ENCODE measurements at regions not wholly inside any gene's neighbourhood (a gene's known extent, or its start where the extent isn't known, plus 50 kb on each side); places are given as distances from the start of the nearest gene placed in this dataset.

DNA sequence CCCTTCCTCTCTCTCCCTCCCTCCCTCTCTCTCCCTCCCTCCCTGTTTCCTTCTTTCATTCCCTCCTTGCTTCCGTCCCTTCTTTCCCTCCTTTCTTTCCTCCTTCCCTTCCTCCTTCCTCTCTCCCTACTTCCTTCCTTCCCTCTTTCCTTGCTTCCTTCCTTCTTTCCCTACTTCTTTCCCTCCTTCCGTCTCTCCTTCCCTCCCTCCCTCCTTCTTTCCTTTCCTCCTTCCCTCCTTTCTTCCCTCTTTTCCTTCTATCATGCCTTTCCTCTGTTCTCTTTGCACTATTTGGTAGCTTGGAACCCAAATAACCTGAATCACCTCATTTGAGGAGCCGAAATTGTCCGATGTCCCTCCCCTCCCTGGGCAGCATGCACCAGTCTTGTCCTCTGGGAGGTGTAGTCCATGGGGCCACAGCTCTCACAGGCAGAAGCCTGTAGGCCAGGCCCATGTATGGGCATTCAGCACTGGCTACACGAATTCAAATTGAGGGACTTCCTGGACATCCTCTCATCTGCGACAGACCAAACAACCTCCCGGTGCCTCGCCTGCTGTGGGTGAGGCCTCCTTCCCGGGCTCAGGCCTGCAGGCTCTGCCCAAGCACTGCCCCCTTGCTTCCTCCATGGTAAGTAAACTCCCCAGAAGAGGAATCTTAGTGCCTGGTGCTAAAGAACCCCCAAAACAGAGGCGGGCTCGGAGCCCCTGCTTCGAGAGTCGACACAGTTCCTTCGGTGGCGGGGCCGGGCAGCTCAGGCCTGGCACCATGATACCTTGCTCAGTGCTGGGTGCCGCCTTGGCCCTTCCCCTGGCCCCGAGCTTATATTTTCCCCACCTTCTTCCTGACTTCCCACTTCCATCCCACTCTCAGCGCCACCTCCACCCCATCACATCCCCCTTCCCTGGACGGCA lies 454.1 kb upstream of the CADM1 start:
- Histone ChIP-seq H3K36me3 (ENCODE audit: control insufficient read depth in 2 of 3, insufficient read depth in 3 of 3, low read length in 3 of 3) (no peaks in the 10 kb centered on the region), H3K9ac (ENCODE audit: low read length in 3 of 3) (no peak overlapping the region), H3K4me1 (ENCODE audit: control insufficient read depth in 2 of 3, insufficient read depth in 2 of 3, low read depth in 1 of 3, low read length in 3 of 3) (peaks cover 0 to 2% (median 0%) of the 10 kb centered on the region in 3 donors), H3K9me3 (ENCODE audit: control insufficient read depth in 2 of 3, insufficient read depth in 1 of 3, low read length in 3 of 3) (no peaks in the 10 kb centered on the region), H3K27me3 (ENCODE audit: control insufficient read depth, insufficient read depth, low read length) (no peaks in the 10 kb centered on the region), H3K4me3 (ENCODE audit: low read length in 3 of 3) (no peak overlapping the region), H3K27ac (ENCODE audit: low read depth in 2 of 2, low read length in 2 of 2) (no peak overlapping the region)
- no peak for DNase-seq
- FAIRE-seq: no peak
- intact Hi-C loops (cut with DNase I): no loop called here
- TF ChIP-seq, protein P1, sequence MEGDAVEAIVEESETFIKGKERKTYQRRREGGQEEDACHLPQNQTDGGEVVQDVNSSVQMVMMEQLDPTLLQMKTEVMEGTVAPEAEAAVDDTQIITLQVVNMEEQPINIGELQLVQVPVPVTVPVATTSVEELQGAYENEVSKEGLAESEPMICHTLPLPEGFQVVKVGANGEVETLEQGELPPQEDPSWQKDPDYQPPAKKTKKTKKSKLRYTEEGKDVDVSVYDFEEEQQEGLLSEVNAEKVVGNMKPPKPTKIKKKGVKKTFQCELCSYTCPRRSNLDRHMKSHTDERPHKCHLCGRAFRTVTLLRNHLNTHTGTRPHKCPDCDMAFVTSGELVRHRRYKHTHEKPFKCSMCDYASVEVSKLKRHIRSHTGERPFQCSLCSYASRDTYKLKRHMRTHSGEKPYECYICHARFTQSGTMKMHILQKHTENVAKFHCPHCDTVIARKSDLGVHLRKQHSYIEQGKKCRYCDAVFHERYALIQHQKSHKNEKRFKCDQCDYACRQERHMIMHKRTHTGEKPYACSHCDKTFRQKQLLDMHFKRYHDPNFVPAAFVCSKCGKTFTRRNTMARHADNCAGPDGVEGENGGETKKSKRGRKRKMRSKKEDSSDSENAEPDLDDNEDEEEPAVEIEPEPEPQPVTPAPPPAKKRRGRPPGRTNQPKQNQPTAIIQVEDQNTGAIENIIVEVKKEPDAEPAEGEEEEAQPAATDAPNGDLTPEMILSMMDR (IDR thresholded peaks at IDR 0.05; ENCODE audit: borderline replicate concordance, extremely low read depth, insufficient read depth): no peak

DNA sequence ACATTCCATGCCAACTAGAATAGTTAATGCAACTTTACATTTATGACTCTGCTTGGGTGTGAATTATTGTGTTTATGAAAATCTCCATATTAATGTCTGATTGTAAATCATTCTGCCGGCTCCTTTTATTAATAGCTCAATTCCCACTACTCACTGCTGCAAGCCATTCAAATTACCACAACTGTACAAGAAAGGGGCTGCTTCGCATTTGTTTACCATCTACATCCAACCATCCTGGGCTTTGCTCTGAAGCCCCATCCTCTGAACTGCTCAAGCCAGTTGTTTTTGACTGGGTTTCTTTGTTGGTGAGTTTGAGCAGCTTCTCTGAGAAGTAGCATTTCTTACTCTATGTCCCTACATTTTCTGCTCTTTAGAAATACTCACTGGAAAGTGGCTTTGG lies 451.6 kb upstream of the CADM1 start:
- no peak overlapping the region for H3K27ac ChIP-seq (ENCODE audit: low read depth in 2 of 2, low read length in 2 of 2)
- H3K4me3 ChIP-seq (ENCODE audit: low read length in 3 of 3): no peak overlapping the region
- no peak overlapping the region for H3K9ac ChIP-seq (ENCODE audit: low read length in 3 of 3)
- no peaks in the 10 kb centered on the region for H3K27me3 ChIP-seq (ENCODE audit: control insufficient read depth, insufficient read depth, low read length)
- intact Hi-C loops (cut with DNase I): no loop called here
- H3K4me1 ChIP-seq (ENCODE audit: control insufficient read depth in 2 of 3, insufficient read depth in 2 of 3, low read depth in 1 of 3, low read length in 3 of 3): peaks cover 0 to 2% (median 0%) of the 10 kb centered on the region in 3 donors
- no peak for FAIRE-seq
- H3K9me3 ChIP-seq (ENCODE audit: control insufficient read depth in 2 of 3, insufficient read depth in 1 of 3, low read length in 3 of 3): peaks cover 0 to 10% (median 0%) of the 10 kb centered on the region in 3 donors
- DNase-seq: no peak
- TF ChIP-seq, protein P1 (IDR thresholded peaks at IDR 0.05; ENCODE audit: borderline replicate concordance, extremely low read depth, insufficient read depth): no peak
- H3K36me3 ChIP-seq (ENCODE audit: control insufficient read depth in 2 of 3, insufficient read depth in 3 of 3, low read length in 3 of 3): no peaks in the 10 kb centered on the region

- DNase-seq (no peak), FAIRE-seq (no peak)
- intact Hi-C loops (cut with DNase I): no loop called here
- Histone ChIP-seq H3K4me3 (ENCODE audit: low read length in 3 of 3) (no peak overlapping the region), H3K27ac (ENCODE audit: low read depth in 2 of 2, low read length in 2 of 2) (no peak overlapping the region), H3K9me3 (ENCODE audit: control insufficient read depth in 2 of 3, insufficient read depth in 1 of 3, low read length in 3 of 3) (peaks cover 0 to 19% (median 0%) of the 10 kb centered on the region in 3 donors), H3K36me3 (ENCODE audit: control insufficient read depth in 2 of 3, insufficient read depth in 3 of 3, low read length in 3 of 3) (no peaks in the 10 kb centered on the region), H3K9ac (ENCODE audit: low read length in 3 of 3) (no peak overlapping the region), H3K4me1 (ENCODE audit: control insufficient read depth in 2 of 3, insufficient read depth in 2 of 3, low read depth in 1 of 3, low read length in 3 of 3) (no peaks in the 10 kb centered on the region), H3K27me3 (ENCODE audit: control insufficient read depth, insufficient read depth, low read length) (no peaks in the 10 kb centered on the region)
- TF ChIP-seq, protein P1 (IDR thresholded peaks at IDR 0.05; ENCODE audit: borderline replicate concordance, extremely low read depth, insufficient read depth): no peak
Measured at GRCh38 chr11:115950660-115951059, 446.4 kb upstream of the CADM1 start.
